Right lobe of liver (tissue), 6 donors: ENCODE measurements at regions not wholly inside any gene's neighbourhood (a gene's known extent, or its start where the extent isn't known, plus 50 kb on each side); places are given as distances from the start of the nearest gene placed in this dataset.

Experiments used
- ATAC-seq, 4 donors: fragments of 200-7000 bp; cut with Tn5 transposase; one replicate each; pipeline ENCODE4 v1.9.1; 2020; ENCODE audit warnings: mild to moderate bottlenecking in 4 of 4, moderate library complexity in 4 of 4
- DNase-seq, 3 donors: peaks; one replicate each; pipeline ENCODE4 v3.0.0-alpha.2; 2020
- H3K27ac ChIP-seq, 3 donors: fragments of 200-600 bp; one replicate each; pipeline ENCODE4 v1.8.0; 2022
- H3K27me3 ChIP-seq, 2 donors: fragments of 200-600 bp; one replicate each; pipeline ENCODE4 v1.8.0; 2022
- H3K36me3 ChIP-seq, 4 donors: fragments of 200-600 bp; sonication (generic) in 1 of 4; one replicate each; pipeline versions ENCODE4 v1.5.1 to v1.8.0; 2017 to 2022; ENCODE audit warnings: control low read depth in 1 of 4
- H3K4me1 ChIP-seq, 4 donors: fragments of 200-600 bp; sonication (generic) in 1 of 4; one replicate each; pipeline versions ENCODE4 v1.5.1 to v1.8.0; 2017 to 2022; ENCODE audit warnings: control low read depth in 1 of 4
- H3K4me3 ChIP-seq, 3 donors: fragments of 200-600 bp; one replicate each; pipeline ENCODE4 v1.8.0; 2022
- H3K9me3 ChIP-seq, 4 donors: fragments of 200-600 bp; sonication (generic) in 1 of 4; one replicate each; pipeline versions ENCODE4 v1.5.1 to v1.8.0; 2017 to 2022; ENCODE audit warnings: control low read depth in 1 of 4
- POLR2A ChIP-seq: fragments of 450-650 bp; IDR thresholded peaks from one replicate; pipeline ENCODE4 v1.6.1; 2017; ENCODE audit warnings: antibody characterized with exemption, mild to moderate bottlenecking
- WGBS: methylation state at CpG from one replicate; pipeline ENCODE4 v1.1.6; 2018; ENCODE audit warnings: low coverage, low lambda C conversion rate; ENCODE audit not compliant: insufficient coverage; ENCODE audit errors: missing lambda C conversion rate; 5-methylcytosine and 5-hydroxymethylcytosine counted together
- intact Hi-C, 2 donors: fragments of 100-400 bp; cut with DNase I; formaldehyde crosslinking; loops; one replicate each; pipeline versions ENCODE4 v1.11.2 to v1.14.1; 2022
- TF ChIP-seq, protein P1 (sequence below), 4 donors: fragments of 200-600 bp in 3 of 4; fragments of 450-650 bp in 1 of 4; IDR thresholded peaks; one replicate each; pipeline versions ENCODE4 v1.5.1 to v1.8.0; 2016 to 2022; ENCODE audit warnings: antibody characterized with exemption in 4 of 4, mild to moderate bottlenecking in 2 of 4
- donor health status: DM: no; HTN: yes; CAD: no.
- donor health status: DM: no; HTN: no; CAD: no.
- donor health status: DM: no; HTN: no; CAD: no.
- donor health status: DM: no; HTN: yes; CAD: no.
- donor health status: DM: no; HTN: yes; CAD: no.

DNA sequence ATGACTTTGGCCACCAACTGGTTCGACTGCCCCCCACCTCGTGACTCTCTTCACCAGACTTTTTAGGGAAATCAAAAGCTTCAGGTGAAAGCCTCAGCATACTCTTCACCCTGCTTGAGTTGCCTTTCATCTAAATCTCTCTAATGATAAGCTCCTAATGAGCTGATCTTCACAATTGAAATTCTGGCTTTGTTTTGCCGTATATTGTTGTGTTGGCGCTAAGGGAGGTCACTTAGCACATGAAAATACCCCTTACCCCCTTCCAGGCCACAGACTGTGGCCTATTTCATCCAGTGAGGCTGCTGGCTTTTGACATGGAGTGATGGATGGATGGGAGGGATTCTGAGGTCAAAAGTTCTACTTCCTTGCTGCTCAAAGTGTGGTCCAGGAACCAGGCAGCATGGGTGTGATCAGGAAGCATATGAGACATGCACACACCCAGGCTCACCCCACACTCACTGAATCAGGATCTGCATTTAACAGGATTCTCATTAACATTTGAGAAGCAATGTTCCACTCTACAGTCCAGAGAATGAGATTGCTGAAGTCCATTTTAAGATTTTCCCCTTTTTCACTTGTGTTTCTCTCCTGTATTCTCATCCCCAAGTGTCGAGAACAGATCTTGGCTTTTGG lies 131.4 kb downstream of the DACT1 start:
- WGBS: 57% methylated on average over 5 of the region's 5 CpGs
- no peak for DNase-seq
- ATAC-seq: no peak
- Histone ChIP-seq H3K9me3 (no peaks in the 10 kb centered on the region), H3K4me3 (no peak overlapping the region), H3K4me1 (peaks cover 0 to 4% (median 0%) of the 10 kb centered on the region in 4 donors), H3K27me3 (no peaks in the 10 kb centered on the region), H3K36me3 (no peaks in the 10 kb centered on the region), H3K27ac (no peak overlapping the region)
- TF ChIP-seq, protein P1, sequence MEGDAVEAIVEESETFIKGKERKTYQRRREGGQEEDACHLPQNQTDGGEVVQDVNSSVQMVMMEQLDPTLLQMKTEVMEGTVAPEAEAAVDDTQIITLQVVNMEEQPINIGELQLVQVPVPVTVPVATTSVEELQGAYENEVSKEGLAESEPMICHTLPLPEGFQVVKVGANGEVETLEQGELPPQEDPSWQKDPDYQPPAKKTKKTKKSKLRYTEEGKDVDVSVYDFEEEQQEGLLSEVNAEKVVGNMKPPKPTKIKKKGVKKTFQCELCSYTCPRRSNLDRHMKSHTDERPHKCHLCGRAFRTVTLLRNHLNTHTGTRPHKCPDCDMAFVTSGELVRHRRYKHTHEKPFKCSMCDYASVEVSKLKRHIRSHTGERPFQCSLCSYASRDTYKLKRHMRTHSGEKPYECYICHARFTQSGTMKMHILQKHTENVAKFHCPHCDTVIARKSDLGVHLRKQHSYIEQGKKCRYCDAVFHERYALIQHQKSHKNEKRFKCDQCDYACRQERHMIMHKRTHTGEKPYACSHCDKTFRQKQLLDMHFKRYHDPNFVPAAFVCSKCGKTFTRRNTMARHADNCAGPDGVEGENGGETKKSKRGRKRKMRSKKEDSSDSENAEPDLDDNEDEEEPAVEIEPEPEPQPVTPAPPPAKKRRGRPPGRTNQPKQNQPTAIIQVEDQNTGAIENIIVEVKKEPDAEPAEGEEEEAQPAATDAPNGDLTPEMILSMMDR (IDR thresholded peaks at IDR 0.05): no peak
- TF ChIP-seq POLR2A: no peak
- intact Hi-C loops: no loop called here

DNA sequence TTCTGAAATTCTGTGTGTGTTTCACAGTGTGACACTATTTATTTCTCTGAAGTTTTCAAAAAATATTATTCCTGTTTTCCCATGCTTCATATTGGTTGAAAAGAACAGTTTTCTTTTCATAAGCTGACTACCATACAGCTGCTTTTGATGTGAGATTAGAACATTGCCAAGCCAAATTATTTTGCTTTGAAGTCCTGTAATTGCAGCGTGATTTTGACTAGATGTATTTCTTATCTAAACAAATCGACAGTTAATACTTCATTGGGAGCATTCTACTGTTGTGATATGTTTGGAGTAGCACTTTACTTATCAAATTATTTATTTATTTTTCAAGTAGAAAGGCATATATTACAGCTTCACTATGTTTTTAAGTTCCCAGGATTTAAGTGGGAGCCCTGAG lies 132.0 kb downstream of the DACT1 start:
- Histone ChIP-seq H3K36me3 (no peaks in the 10 kb centered on the region), H3K4me1 (peaks cover 0 to 4% (median 0%) of the 10 kb centered on the region in 4 donors), H3K27ac (no peak overlapping the region), H3K4me3 (no peak overlapping the region), H3K27me3 (no peaks in the 10 kb centered on the region), H3K9me3 (no peaks in the 10 kb centered on the region)
- 33% methylated on average over 2 of the region's 2 CpGs for WGBS
- no peak for TF ChIP-seq POLR2A
- TF ChIP-seq, protein P1 (IDR thresholded peaks at IDR 0.05): no peak
- DNase-seq (no peak), ATAC-seq (no peak)
- intact Hi-C loops: no loop called here

DNA sequence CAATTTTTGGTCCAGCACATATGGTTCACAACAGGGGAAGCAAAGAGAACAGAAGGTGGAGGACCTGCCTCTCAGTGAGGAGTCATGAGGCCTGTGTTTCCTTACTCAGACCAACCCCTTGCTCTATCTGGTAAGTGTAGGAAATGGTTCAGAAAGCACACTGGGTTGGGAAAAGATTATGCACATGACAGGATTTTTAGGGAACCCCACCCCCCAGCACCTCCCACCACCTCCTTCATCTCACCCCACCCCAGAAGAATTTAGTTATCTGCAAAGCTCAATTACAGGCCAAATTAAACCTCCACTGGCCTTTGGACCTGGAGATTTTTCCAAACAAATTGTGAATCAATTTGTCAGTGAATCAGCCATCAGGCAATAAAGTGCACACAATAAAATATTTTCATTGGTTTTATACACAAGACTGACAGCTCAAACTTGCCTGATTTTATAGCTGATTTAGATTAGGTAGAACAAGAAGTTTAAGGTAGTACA lies 132.8 kb downstream of the DACT1 start:
- ATAC-seq (peak in 2 of 4 donors; percentile 16 to 47), DNase-seq (no peak)
- intact Hi-C loops: no loop called here
- TF ChIP-seq, protein P1 (IDR thresholded peaks at IDR 0.05): no peak
- TF ChIP-seq POLR2A: no peak
- Histone ChIP-seq H3K36me3 (no peaks in the 10 kb centered on the region), H3K9me3 (no peaks in the 10 kb centered on the region), H3K27ac (no peak overlapping the region), H3K27me3 (no peaks in the 10 kb centered on the region), H3K4me3 (no peak overlapping the region), H3K4me1 (peaks cover 0 to 4% (median 0%) of the 10 kb centered on the region in 4 donors)

DNA sequence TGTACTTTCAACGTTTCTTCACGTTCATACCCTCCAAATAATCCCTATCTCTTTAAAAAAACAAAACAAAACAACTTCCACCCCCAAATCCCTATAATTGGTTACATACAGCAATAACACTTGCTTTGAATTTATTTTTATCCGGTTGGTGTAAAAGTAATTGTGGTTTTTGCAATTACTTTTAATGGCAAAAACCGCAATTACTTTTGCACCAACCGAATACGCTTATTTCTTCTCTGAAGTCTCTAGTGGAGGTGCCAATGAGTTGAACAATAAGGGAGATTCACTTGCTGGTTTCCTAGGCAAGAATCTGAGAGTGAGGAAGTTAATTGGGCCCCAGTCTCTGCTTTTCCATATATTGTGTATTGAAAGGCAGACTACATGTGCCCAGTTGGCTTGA lies 133.3 kb downstream of the DACT1 start:
- Histone ChIP-seq H3K27ac (no peak overlapping the region), H3K36me3 (no peaks in the 10 kb centered on the region), H3K4me1 (peaks cover 0 to 4% (median 0%) of the 10 kb centered on the region in 4 donors), H3K27me3 (no peaks in the 10 kb centered on the region), H3K9me3 (no peaks in the 10 kb centered on the region), H3K4me3 (no peak overlapping the region)
- intact Hi-C loops: no loop called here
- ATAC-seq (no peak), DNase-seq (no peak)
- 93% methylated on average over 6 of the region's 6 CpGs for WGBS
- TF ChIP-seq, protein P1 (IDR thresholded peaks at IDR 0.05): no peak
- no peak for TF ChIP-seq POLR2A
